Gastroesophageal sphincter (tissue), 3 donors: ENCODE measurements at regions not wholly inside any gene's neighbourhood (a gene's known extent, or its start where the extent isn't known, plus 50 kb on each side); places are given as distances from the start of the nearest gene placed in this dataset.

ENCODE experiments used
- EP300 ChIP-seq: sonication (generic); formaldehyde crosslinking; IDR thresholded peaks from one replicate; pipeline ENCODE4 v1.6.1; 2017; ENCODE audit warnings: antibody characterized with exemption, mild to moderate bottlenecking
- POLR2A ChIP-seq, 2 donors: fragments of 450-650 bp; IDR thresholded peaks; one replicate each; pipeline ENCODE4 v1.6.1; 2017; ENCODE audit warnings: antibody characterized with exemption in 2 of 2, mild to moderate bottlenecking in 2 of 2, moderate library complexity in 1 of 2
- POLR2AphosphoS5 ChIP-seq: sonication (generic); formaldehyde crosslinking; IDR thresholded peaks from one replicate; pipeline ENCODE4 v1.6.1; 2017; ENCODE audit warnings: antibody characterized with exemption
- TF ChIP-seq, protein P1 (sequence below), 4 experiments: fragments of 200-600 bp in 2 of 4; fragments of 450-650 bp in 2 of 4; sonication (generic) in 1 of 4; IDR thresholded peaks; one replicate each; pipeline ENCODE4 v1.5.1; 2017 to 2019; ENCODE audit warnings: antibody characterized with exemption in 4 of 4, mild to moderate bottlenecking in 2 of 4, moderate library complexity in 2 of 4

DNA sequence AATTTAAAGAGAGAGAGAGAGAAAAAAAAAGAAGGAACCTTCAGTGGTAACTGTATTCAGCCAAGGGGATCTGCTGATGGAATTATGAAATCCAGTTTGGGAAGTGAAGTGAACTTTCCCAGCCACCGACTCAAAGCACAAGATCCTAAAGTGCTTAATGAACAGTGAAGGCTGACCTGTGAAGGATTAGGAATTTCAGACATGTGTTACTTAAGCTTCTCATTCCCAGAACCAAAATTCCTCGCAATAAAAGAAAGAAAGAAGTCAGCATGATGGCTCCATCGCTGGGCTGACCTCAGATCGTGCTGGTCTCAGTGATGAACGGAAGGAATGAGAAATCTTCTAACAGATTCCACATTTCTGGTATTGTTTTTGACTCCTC lies 135.2 kb downstream of the ARSF start:
- TF ChIP-seq POLR2A (IDR thresholded peaks at IDR 0.05) (no peak), POLR2AphosphoS5 (no peak), EP300 (no peak)
- TF ChIP-seq, protein P1, sequence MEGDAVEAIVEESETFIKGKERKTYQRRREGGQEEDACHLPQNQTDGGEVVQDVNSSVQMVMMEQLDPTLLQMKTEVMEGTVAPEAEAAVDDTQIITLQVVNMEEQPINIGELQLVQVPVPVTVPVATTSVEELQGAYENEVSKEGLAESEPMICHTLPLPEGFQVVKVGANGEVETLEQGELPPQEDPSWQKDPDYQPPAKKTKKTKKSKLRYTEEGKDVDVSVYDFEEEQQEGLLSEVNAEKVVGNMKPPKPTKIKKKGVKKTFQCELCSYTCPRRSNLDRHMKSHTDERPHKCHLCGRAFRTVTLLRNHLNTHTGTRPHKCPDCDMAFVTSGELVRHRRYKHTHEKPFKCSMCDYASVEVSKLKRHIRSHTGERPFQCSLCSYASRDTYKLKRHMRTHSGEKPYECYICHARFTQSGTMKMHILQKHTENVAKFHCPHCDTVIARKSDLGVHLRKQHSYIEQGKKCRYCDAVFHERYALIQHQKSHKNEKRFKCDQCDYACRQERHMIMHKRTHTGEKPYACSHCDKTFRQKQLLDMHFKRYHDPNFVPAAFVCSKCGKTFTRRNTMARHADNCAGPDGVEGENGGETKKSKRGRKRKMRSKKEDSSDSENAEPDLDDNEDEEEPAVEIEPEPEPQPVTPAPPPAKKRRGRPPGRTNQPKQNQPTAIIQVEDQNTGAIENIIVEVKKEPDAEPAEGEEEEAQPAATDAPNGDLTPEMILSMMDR (IDR thresholded peaks at IDR 0.05) = no peak
